DND-41 (cell line): ENCODE measurements at regions not wholly inside any gene's neighbourhood (a gene's known extent, or its start where the extent isn't known, plus 50 kb on each side); places are given as distances from the start of the nearest gene placed in this dataset.

Experiments
- ATAC-seq: fragments of 200-7000 bp; cut with Tn5 transposase; 3 replicates; pipeline ENCODE4 v1.9.1; 2021; ENCODE audit warnings: low read depth; ENCODE audit not compliant: insufficient read depth
- DNase-seq: peaks from one replicate; pipeline ENCODE4 v3.0.0-alpha.2; 2020
- H2AFZ ChIP-seq: 2 replicates; pipeline ENCODE4 v1.6.0; 2012; ENCODE audit warnings: low read depth, low read length
- H3K27ac ChIP-seq: 2 replicates; pipeline ENCODE4 v1.5.1; 2012; ENCODE audit warnings: low read length, inconsistent platforms
- H3K27me3 ChIP-seq: fragments of 200-600 bp; sonication (generic); 2 replicates; pipeline ENCODE4 v1.6.0; 2012; ENCODE audit warnings: low read length, mild to moderate bottlenecking, inconsistent platforms; ENCODE audit not compliant: insufficient read depth, poor library complexity
- H3K36me3 ChIP-seq: 2 replicates; pipeline ENCODE4 v1.5.1; 2012; ENCODE audit warnings: low read length, inconsistent platforms; ENCODE audit not compliant: insufficient read depth
- H3K4me1 ChIP-seq: 2 replicates; pipeline ENCODE4 v1.5.1; 2012; ENCODE audit warnings: mild to moderate bottlenecking, low read length; ENCODE audit not compliant: insufficient read depth
- H3K4me2 ChIP-seq: 2 replicates; pipeline ENCODE4 v1.6.0; 2012; ENCODE audit warnings: mild to moderate bottlenecking, moderate library complexity, low read length, inconsistent platforms; ENCODE audit not compliant: insufficient read depth
- H3K4me3 ChIP-seq, 2 experiments: fragments of 200-600 bp in 1 of 2; shearing (Covaris generic) in 1 of 2; 2 replicates each; pipeline ENCODE4 v1.5.1; 2012 to 2016; ENCODE audit warnings: inconsistent platforms in 2 of 2, low read length in 2 of 2, mild to moderate bottlenecking in 2 of 2, low read depth in 1 of 2, moderate library complexity in 1 of 2
- H3K79me2 ChIP-seq: 2 replicates; pipeline ENCODE4 v1.6.0; 2012; ENCODE audit warnings: low read length, inconsistent platforms; ENCODE audit not compliant: insufficient read depth
- H3K9ac ChIP-seq: 2 replicates; pipeline ENCODE4 v1.6.0; 2012; ENCODE audit warnings: low read depth, mild to moderate bottlenecking, inconsistent platforms, low read length, moderate library complexity
- H3K9me3 ChIP-seq: 2 replicates; pipeline ENCODE4 v1.5.1; 2012; ENCODE audit warnings: low read length, moderate library complexity, mild to moderate bottlenecking, inconsistent platforms; ENCODE audit not compliant: insufficient read depth, severe bottlenecking
- H4K20me1 ChIP-seq: 2 replicates; pipeline ENCODE4 v1.6.0; 2012; ENCODE audit warnings: low read length; ENCODE audit not compliant: insufficient read depth
- EZH2 ChIP-seq: IDR thresholded peaks from 3 replicates; pipeline ENCODE4 v1.6.1; 2012; ENCODE audit warnings: borderline replicate concordance, low read depth, mild to moderate bottlenecking, moderate library complexity, low read length, inconsistent platforms; ENCODE audit not compliant: severe bottlenecking
- TF ChIP-seq, protein P1 (sequence below): IDR thresholded peaks from 2 replicates; pipeline ENCODE4 v1.5.1; 2012; ENCODE audit warnings: borderline replicate concordance, low read length, moderate library complexity, mild to moderate bottlenecking; ENCODE audit not compliant: poor library complexity, severe bottlenecking; ENCODE audit errors: extremely low read depth

DNA sequence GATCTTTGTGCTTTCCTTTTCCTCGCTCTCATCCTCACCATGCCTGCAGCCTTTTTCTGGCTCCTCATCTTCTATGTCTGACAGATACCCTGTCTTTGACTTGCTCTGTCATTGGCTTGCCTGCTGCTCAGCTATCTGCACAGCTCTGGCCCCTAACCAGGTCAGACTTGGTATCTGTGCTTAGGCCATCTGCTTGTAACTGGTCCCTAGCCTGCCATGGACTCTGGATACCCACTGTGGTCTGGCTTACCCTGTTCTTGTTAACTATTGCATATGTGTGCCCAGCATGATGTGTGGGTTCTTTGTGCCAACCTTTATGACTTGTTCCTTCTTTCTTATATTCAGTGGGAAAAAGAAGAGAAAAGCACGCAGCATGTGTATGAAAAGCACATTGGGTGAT, 109.7 kb upstream of the ROPN1 start:
- no peaks in the 10 kb centered on the region for H3K9me3 ChIP-seq
- H3K4me1 ChIP-seq = no peaks in the 10 kb centered on the region
- H3K4me2 ChIP-seq = no peak overlapping the region
- no peak overlapping the region for H3K27ac ChIP-seq
- no peak for DNase-seq
- ATAC-seq = no peak
- no peaks in the 10 kb centered on the region for H3K79me2 ChIP-seq
- no peaks in the 10 kb centered on the region for H3K36me3 ChIP-seq
- H2AFZ ChIP-seq = no peak overlapping the region
- no peaks in the 10 kb centered on the region for H4K20me1 ChIP-seq
- no peak for TF ChIP-seq EZH2
- TF ChIP-seq, protein P1, sequence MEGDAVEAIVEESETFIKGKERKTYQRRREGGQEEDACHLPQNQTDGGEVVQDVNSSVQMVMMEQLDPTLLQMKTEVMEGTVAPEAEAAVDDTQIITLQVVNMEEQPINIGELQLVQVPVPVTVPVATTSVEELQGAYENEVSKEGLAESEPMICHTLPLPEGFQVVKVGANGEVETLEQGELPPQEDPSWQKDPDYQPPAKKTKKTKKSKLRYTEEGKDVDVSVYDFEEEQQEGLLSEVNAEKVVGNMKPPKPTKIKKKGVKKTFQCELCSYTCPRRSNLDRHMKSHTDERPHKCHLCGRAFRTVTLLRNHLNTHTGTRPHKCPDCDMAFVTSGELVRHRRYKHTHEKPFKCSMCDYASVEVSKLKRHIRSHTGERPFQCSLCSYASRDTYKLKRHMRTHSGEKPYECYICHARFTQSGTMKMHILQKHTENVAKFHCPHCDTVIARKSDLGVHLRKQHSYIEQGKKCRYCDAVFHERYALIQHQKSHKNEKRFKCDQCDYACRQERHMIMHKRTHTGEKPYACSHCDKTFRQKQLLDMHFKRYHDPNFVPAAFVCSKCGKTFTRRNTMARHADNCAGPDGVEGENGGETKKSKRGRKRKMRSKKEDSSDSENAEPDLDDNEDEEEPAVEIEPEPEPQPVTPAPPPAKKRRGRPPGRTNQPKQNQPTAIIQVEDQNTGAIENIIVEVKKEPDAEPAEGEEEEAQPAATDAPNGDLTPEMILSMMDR = no peak
- H3K27me3 ChIP-seq = peaks cover 3% of the 10 kb centered on the region
- H3K4me3 ChIP-seq = no peak overlapping the region
- H3K9ac ChIP-seq = no peak overlapping the region

DNA sequence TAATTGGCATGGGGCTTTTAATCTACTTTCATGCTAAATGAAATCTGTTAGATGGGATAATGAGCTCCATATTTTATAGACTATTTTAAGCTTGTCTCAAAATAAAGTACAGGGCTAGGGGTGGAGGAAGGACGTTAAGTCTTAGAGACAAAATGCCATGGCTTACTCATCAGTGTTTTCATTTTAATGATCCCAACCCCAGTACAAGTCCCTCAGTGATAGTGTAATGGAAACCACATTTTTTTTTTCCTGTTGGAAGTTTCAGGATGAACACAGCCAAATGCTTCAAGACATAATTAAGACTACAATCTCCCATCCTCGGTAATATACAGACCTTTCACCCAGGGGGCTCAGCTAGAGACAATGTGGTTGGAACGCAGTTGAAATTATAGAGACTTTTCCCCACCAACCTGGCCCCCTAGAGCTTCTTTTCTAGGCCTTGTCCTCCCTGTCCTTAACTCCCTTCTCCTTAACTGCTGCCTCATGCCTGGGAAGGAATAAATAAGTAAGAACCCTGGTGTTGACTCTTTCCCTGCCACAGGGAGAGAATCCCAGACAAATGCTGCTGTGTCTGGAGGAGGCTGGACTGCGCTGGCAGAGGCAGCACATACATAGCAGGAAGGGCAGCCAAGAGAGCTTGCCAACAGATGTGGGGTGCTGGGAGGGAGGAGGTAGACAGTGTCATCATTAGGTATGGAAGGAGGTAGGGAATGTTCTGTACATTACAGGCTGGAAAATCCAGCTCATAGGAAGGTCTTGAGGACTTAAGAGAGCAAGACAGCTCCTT, 115.4 kb upstream of the ROPN1 start:
- Histone ChIP-seq H3K4me2 (no peak overlapping the region), H3K9me3 (no peaks in the 10 kb centered on the region), H3K4me3 (no peak overlapping the region), H3K9ac (no peak overlapping the region), H3K27me3 (no peaks in the 10 kb centered on the region), H3K4me1 (no peaks in the 10 kb centered on the region), H3K36me3 (no peaks in the 10 kb centered on the region), H4K20me1 (no peaks in the 10 kb centered on the region), H3K27ac (no peak overlapping the region), H2AFZ (no peak overlapping the region), H3K79me2 (no peaks in the 10 kb centered on the region)
- TF ChIP-seq EZH2 = no peak
- TF ChIP-seq, protein P1 = no peak
- no peak for ATAC-seq
- no peak for DNase-seq

DNA sequence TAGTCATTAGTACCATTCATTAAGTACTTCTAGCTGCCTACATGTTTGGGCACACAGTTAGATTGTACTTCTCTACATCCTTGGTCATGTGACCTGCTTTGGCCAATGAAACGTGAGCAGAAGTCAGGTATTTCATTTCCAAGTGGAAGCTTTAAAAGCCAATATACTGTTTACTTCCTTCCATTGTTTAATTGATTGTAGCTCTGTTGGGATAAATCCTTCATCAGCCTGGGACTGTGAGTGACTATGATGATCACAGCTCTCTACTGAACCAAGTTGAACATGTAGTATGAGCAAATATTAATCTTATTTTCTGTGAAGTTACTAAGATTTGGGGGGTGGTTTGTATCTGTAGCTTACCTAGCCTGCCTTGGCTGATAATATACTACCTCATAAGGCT, 116.5 kb upstream of the ROPN1 start:
- no peak for ATAC-seq
- H4K20me1 ChIP-seq = no peaks in the 10 kb centered on the region
- no peak for TF ChIP-seq EZH2
- TF ChIP-seq, protein P1 = no peak

More for the DNA sequence above, 116.5 kb upstream of the ROPN1 start:
- H2AFZ ChIP-seq = no peak overlapping the region
- H3K36me3 ChIP-seq = no peaks in the 10 kb centered on the region
- no peaks in the 10 kb centered on the region for H3K27me3 ChIP-seq
- H3K4me3 ChIP-seq = no peak overlapping the region
- no peaks in the 10 kb centered on the region for H3K4me1 ChIP-seq
- H3K4me2 ChIP-seq = no peak overlapping the region
- H3K27ac ChIP-seq = no peak overlapping the region
- H3K9ac ChIP-seq = no peak overlapping the region
- DNase-seq = no peak
- no peaks in the 10 kb centered on the region for H3K79me2 ChIP-seq
- no peaks in the 10 kb centered on the region for H3K9me3 ChIP-seq
